Brain microvascular endothelial cell (primary cell): ENCODE measurements at regions not wholly inside any gene's neighbourhood (a gene's known extent, or its start where the extent isn't known, plus 50 kb on each side); places are given as distances from the start of the nearest gene placed in this dataset.

Experiments
- DNase-seq: peaks from one replicate; pipeline ENCODE4 v3.0.0-alpha.2; 2020
- H3K27ac ChIP-seq: fragments of 250-450 bp; sonication (Bioruptor Pico); 2 replicates; pipeline ENCODE4 v1.5.1; 2020; ENCODE audit warnings: mild to moderate bottlenecking, moderate library complexity
- H3K27me3 ChIP-seq: fragments of 250-450 bp; sonication (Bioruptor Pico); replicated peaks from 2 replicates; pipeline ENCODE4 v1.5.1; 2020; ENCODE audit warnings: mild to moderate bottlenecking
- H3K36me3 ChIP-seq: fragments of 250-450 bp; sonication (Bioruptor Pico); replicated peaks from 2 replicates; pipeline ENCODE4 v1.5.1; 2020; ENCODE audit warnings: mild to moderate bottlenecking
- H3K4me3 ChIP-seq: 2 replicates; pipeline ENCODE4 v1.5.1; 2011; ENCODE audit warnings: low read depth, mild to moderate bottlenecking, control low read depth, low read length, moderate library complexity
- in situ Hi-C: cut with HindIII; loops from 2 replicates; pipeline ENCODE4 v1.10.0; 2017; ENCODE audit warnings: low sequenced_read_pairs, low pct_ligation_motif_present
- TF ChIP-seq, protein P1 (sequence below): IDR thresholded peaks from 2 replicates; pipeline ENCODE4 v1.5.1; 2011; ENCODE audit warnings: low read depth, mild to moderate bottlenecking, moderate library complexity, low read length, control low read depth, inconsistent platforms; ENCODE audit errors: missing control alignments

DNA sequence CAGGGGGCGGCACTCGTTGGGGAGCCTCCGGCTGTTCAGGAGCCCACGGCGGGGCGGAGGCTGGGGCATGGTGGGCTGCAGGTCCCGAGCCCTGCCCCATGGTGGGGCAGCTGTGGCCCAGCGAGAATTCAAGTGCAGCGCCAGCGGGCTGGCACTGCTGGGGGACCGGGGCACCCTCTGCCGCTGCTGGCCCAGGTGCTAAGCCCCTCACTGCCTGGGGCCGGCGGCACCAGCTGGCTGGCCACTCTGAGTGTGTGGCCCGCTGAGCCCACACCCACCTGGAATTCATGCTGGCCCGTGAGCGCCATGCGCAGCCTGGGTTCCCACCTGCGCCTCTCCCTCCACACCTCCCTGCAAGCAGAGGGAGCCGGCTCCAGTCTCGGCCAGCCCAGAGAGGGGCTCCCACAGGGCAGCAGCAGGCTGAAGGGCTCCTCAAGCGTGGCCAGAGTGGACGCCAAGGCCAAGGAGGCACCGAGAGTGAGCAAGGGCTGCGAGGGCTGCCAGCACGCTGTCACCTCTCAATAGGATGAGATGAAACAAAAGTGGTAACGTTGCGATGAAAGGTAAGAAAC, 464.9 kb downstream of the PCDH7 start:
- TF ChIP-seq, protein P1, sequence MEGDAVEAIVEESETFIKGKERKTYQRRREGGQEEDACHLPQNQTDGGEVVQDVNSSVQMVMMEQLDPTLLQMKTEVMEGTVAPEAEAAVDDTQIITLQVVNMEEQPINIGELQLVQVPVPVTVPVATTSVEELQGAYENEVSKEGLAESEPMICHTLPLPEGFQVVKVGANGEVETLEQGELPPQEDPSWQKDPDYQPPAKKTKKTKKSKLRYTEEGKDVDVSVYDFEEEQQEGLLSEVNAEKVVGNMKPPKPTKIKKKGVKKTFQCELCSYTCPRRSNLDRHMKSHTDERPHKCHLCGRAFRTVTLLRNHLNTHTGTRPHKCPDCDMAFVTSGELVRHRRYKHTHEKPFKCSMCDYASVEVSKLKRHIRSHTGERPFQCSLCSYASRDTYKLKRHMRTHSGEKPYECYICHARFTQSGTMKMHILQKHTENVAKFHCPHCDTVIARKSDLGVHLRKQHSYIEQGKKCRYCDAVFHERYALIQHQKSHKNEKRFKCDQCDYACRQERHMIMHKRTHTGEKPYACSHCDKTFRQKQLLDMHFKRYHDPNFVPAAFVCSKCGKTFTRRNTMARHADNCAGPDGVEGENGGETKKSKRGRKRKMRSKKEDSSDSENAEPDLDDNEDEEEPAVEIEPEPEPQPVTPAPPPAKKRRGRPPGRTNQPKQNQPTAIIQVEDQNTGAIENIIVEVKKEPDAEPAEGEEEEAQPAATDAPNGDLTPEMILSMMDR: no peak
- in situ Hi-C loops: no loop called here
- Histone ChIP-seq H3K36me3 (no peaks in the 10 kb centered on the region), H3K4me3 (no peak overlapping the region), H3K27me3 (no peaks in the 10 kb centered on the region), H3K27ac (no peak overlapping the region)
- no peak for DNase-seq

DNA sequence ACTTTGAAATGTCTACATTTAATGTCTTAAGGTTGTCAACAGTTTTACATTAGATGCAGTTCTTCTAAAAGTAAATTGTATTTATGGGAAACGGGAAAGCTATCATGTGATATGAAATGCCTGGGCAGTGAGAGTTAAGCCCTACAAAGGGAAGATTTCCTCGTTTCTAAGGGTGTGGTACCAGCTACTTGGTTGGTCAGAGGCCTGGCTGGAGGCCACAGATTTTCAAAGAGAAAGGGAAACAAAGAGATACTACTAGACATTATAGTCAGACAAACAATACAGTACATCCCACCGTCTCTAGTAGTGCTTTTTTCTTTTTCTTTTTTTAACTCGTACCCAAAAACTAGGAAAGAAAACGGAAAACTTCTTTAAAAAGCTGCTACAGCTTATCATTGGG, 467.8 kb downstream of the PCDH7 start:
- Histone ChIP-seq H3K27ac (no peak overlapping the region), H3K27me3 (no peaks in the 10 kb centered on the region), H3K4me3 (no peak overlapping the region), H3K36me3 (no peaks in the 10 kb centered on the region)
- DNase-seq: no peak
- TF ChIP-seq, protein P1: no peak
- in situ Hi-C loops: no loop called here

DNA sequence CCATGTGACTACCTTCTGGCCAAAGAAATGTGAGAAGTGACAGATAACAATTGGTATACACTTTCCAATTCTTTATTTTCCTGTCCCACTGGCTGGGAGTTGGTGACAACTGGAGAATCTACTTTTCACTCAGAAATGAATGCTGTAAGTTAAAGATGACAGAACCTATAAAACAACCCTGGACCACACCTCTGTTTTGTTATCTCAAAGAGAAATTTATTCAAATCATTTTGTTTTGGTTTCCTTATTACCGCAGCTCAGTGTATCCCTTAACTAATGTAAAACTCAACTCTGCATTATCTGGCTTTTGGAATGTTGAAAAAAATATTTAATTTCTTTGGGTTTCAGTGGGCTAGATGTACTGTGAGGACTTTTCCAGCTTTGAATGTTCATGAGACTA, 469.8 kb downstream of the PCDH7 start:
- no peak for DNase-seq
- no peaks in the 10 kb centered on the region for H3K36me3 ChIP-seq
- H3K27ac ChIP-seq: no peak overlapping the region
- TF ChIP-seq, protein P1: no peak
- H3K27me3 ChIP-seq: no peaks in the 10 kb centered on the region
- in situ Hi-C loops: no loop called here
- H3K4me3 ChIP-seq: no peak overlapping the region

DNA sequence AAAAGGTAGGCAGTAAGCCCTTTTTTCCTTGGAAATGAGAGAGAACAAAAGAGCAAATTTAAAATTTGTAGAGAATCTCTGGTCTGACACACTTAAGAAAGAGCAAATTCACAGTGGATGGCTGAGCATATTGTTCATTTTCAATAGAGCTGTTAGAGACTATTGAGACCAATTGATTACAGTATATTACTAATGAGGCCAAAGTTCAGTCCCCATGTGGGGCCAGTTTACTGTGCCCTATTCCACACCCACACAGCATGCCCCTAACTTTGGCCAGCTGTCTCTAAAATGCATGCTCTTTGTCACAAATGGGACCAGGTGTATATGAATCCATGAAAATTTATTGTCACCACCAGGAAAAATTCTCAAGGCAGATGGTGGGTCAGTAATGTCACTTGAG, 470.5 kb downstream of the PCDH7 start:
- TF ChIP-seq, protein P1: no peak
- no peaks in the 10 kb centered on the region for H3K36me3 ChIP-seq
- H3K4me3 ChIP-seq: no peak overlapping the region
- no peak overlapping the region for H3K27ac ChIP-seq
- in situ Hi-C loops: no loop called here
- no peak for DNase-seq
- no peaks in the 10 kb centered on the region for H3K27me3 ChIP-seq

DNA sequence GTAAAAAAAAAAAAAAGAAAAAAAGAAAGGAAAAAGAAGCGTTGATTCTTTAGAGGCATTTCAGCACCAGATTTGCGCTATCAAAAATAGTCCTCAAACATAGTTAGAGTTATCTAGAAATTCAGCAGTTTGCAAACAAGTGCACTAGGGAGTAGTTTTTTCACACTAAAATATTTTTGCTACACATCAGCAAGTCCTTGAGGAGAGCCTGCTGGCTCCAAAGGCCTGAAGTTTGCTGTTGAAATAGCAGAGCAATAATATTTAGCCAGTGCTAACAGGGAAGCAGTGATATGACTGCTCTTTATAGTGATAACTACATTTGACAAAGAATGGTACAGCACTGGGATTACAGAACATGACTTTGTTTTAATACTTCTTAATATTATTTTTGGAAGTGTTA, 472.2 kb downstream of the PCDH7 start:
- H3K4me3 ChIP-seq: no peak overlapping the region
- H3K36me3 ChIP-seq: no peaks in the 10 kb centered on the region
- no peak overlapping the region for H3K27ac ChIP-seq
- in situ Hi-C loops: no loop called here
- H3K27me3 ChIP-seq: no peaks in the 10 kb centered on the region
- TF ChIP-seq, protein P1: no peak
- DNase-seq: no peak

DNA sequence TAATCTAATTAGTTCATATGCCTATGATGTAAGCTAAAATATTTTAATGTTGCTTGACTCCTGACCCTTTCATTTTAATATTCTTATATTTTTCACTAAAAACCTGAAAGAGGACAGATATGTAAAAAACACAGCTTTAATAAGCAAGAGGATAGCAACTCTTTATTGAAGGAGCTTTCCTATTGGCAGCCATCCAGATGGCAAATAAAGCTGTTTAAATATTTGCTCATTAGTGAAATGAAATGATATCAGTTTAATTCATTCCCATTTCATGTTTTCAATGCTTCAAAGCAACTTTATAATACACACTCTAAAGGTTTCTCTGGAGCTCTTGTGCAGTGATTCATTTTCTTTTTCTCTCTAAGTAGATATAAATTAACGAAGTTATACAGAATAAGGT, 473.4 kb downstream of the PCDH7 start:
- no peaks in the 10 kb centered on the region for H3K36me3 ChIP-seq
- no peak overlapping the region for H3K4me3 ChIP-seq
- in situ Hi-C loops: no loop called here
- TF ChIP-seq, protein P1: no peak
- no peaks in the 10 kb centered on the region for H3K27me3 ChIP-seq
- no peak overlapping the region for H3K27ac ChIP-seq
- no peak for DNase-seq
